Activated CD8-positive, alpha-beta T cell treated with anti-CD3 and anti-CD28 coated beads, Interleukin-2, amount 10 ng/mL, durations not matched to agents 7 days and 5 days (primary cell): ENCODE measurements at regions not wholly inside any gene's neighbourhood (a gene's known extent, or its start where the extent isn't known, plus 50 kb on each side); places are given as distances from the start of the nearest gene placed in this dataset.

Source experiments
- ATAC-seq: fragments of 150-1000 bp; cut with Tn5 transposase; one replicate; pipeline ENCODE4 v1.10.0; 2021; ENCODE audit warnings: moderate library complexity
- CTCF ChIA-PET: fragments of 350-600 bp; sonication (Branson Sonifier 250); formaldehyde crosslinking; loops from one replicate; lab custom pipeline; 2021; ENCODE audit warnings: antibody characterized with exemption; lab: Charles Lee
- POLR2A ChIA-PET: fragments of 350-600 bp; sonication (Branson Sonifier 250); formaldehyde crosslinking; loops from one replicate; lab custom pipeline; 2021; ENCODE audit warnings: antibody characterized with exemption; lab: Charles Lee
- DNase-seq: peaks from one replicate; pipeline ENCODE4 v3.0.0-alpha.2; 2020
- H3K27ac Mint-ChIP-seq: one replicate; pipeline ENCODE4 v1.8.0; 2021; ENCODE audit warnings: mild to moderate bottlenecking, mixed read lengths
- H3K27me3 Mint-ChIP-seq: one replicate; pipeline ENCODE4 v1.8.0; 2021; ENCODE audit warnings: low read depth, mixed read lengths
- H3K36me3 Mint-ChIP-seq: one replicate; pipeline ENCODE4 v1.8.0; 2021; ENCODE audit warnings: low read depth, mixed read lengths
- H3K4me1 Mint-ChIP-seq: one replicate; pipeline ENCODE4 v1.8.0; 2021; ENCODE audit warnings: low read depth, mixed read lengths
- H3K4me3 Mint-ChIP-seq: one replicate; pipeline ENCODE4 v1.8.0; 2021; ENCODE audit warnings: mild to moderate bottlenecking, mixed read lengths
- H3K9me3 Mint-ChIP-seq: one replicate; pipeline ENCODE4 v1.8.0; 2022; ENCODE audit warnings: mixed read lengths; ENCODE audit not compliant: insufficient read depth

DNA sequence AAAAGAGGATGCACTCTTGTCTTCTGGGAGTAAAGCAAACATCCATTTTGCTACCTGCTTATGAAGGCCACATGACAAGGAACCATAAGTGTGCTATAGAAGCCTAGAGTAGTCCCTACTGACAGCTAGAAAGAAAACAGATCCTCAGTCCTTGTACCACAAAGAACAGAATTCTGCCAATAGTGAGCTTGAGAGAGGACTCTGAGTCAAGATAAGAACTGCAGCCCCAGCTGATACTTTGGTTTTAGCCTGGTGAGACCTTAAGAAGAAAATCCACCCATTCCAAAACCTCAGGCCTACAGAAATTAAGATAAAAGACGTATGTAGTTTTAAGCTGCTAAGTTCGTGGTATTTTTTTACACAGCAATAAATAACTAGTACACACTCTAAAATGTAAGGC is 914.6 kb downstream of the PCDH19 start:
- Mint-ChIP-seq H3K27me3 (no peaks in the 10 kb centered on the region), H3K4me3 (no peak overlapping the region), H3K36me3 (no peaks in the 10 kb centered on the region), H3K4me1 (no peaks in the 10 kb centered on the region), H3K9me3 (no peaks in the 10 kb centered on the region), H3K27ac (no peak overlapping the region)
- ChIA-PET POLR2A (interaction anchor here (0.5 kb wide), 1 partner anchor 171 kb away, joined by 3 read pairs; no protein-coding TSS in a partner anchor), CTCF (no interaction called here)
- DNase-seq (no peak), ATAC-seq (no peak)

DNA sequence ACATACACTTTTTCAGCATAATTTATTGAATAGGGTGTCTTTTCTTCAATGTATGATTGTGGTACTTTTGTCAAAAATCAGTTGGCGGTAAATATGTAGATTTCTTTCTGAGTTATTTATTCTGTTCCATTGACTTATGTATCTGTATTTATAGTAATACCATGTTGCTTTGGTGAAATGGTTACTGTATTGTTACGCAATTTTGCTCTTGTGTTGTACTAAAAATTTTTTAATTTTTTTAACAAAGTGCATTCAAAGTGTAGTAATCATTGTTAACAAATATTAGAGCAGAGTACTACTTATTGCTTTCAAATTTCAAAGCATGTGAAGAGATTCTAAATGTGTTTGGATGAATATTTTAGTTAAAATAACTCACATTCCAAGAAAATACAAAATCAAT is 915.4 kb downstream of the PCDH19 start:
- H3K27me3 Mint-ChIP-seq = no peaks in the 10 kb centered on the region
- H3K4me3 Mint-ChIP-seq = no peak overlapping the region
- no peaks in the 10 kb centered on the region for H3K9me3 Mint-ChIP-seq
- CTCF ChIA-PET = no interaction called here
- H3K27ac Mint-ChIP-seq = no peak overlapping the region
- no peak for ATAC-seq
- no peaks in the 10 kb centered on the region for H3K36me3 Mint-ChIP-seq
- POLR2A ChIA-PET = no interaction called here
- DNase-seq = no peak
- H3K4me1 Mint-ChIP-seq = no peaks in the 10 kb centered on the region

DNA sequence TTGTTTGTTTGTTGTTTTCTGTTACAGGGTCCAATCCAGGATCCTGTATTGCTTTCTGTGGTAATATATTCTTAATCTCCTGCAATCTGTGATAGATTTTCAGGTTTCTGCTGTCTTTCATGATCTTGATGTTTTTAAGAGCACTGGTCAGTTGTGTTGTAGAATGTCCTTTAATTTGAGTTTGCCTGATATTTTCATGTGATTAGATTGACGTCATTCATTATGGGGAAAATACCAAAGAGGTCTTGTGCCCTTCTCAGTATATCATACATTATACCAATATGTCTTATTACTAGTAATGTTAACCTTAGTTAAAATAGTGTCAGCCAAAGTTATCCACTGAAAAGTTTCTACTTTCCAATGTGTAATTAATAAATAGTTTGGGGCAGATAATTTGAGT is 929.3 kb downstream of the PCDH19 start:
- no peaks in the 10 kb centered on the region for H3K9me3 Mint-ChIP-seq
- DNase-seq (no peak), ATAC-seq (no peak)
- no peak overlapping the region for H3K27ac Mint-ChIP-seq
- no peaks in the 10 kb centered on the region for H3K27me3 Mint-ChIP-seq
- POLR2A ChIA-PET = no interaction called here
- H3K4me1 Mint-ChIP-seq = no peaks in the 10 kb centered on the region
- no peak overlapping the region for H3K4me3 Mint-ChIP-seq
- CTCF ChIA-PET = no interaction called here
- H3K36me3 Mint-ChIP-seq = no peaks in the 10 kb centered on the region

- ChIA-PET CTCF (no interaction called here), POLR2A (no interaction called here)
- Mint-ChIP-seq H3K27ac (no peak overlapping the region), H3K36me3 (no peaks in the 10 kb centered on the region), H3K27me3 (no peaks in the 10 kb centered on the region), H3K4me3 (no peak overlapping the region), H3K4me1 (no peaks in the 10 kb centered on the region), H3K9me3 (no peaks in the 10 kb centered on the region)
- DNase-seq (no peak), ATAC-seq (no peak)
Measured at GRCh38 chrX:99469439-99469838, 940.6 kb downstream of the PCDH19 start.

DNA sequence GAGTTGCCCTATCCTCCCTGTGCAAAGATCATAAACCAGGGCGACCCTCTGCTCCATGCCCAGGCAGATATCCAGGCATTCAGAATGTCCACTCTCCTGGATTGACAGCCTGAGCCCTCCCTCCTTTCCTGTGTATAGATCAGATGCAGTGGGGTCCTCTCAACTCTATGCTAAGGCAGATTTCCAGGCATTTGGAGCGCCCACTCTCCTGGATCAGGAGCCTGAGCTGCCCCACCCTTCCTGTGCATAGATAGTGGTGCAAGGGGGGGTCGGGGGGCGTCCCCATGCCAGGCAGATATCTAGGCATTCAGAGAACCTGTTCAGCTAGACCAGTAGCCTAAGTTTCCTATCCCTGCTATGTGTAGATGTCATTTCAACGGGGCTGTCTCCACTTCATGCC is 941.1 kb downstream of the PCDH19 start:
- POLR2A ChIA-PET = no interaction called here

GRCh38 chrX:99461223-99461622 is 948.9 kb downstream of the PCDH19 start:
- H3K27me3 Mint-ChIP-seq = no peaks in the 10 kb centered on the region
- H3K27ac Mint-ChIP-seq = no peak overlapping the region
- no peaks in the 10 kb centered on the region for H3K4me1 Mint-ChIP-seq
- DNase-seq = no peak
- POLR2A ChIA-PET = no interaction called here
- no peak overlapping the region for H3K4me3 Mint-ChIP-seq
- no peaks in the 10 kb centered on the region for H3K36me3 Mint-ChIP-seq
- CTCF ChIA-PET = no interaction called here
- no peaks in the 10 kb centered on the region for H3K9me3 Mint-ChIP-seq
- no peak for ATAC-seq

More for the DNA sequence above, 941.1 kb downstream of the PCDH19 start:
- H3K36me3 Mint-ChIP-seq = no peaks in the 10 kb centered on the region
- no peak overlapping the region for H3K27ac Mint-ChIP-seq
- H3K9me3 Mint-ChIP-seq = no peaks in the 10 kb centered on the region
- H3K27me3 Mint-ChIP-seq = no peaks in the 10 kb centered on the region
- no peak overlapping the region for H3K4me3 Mint-ChIP-seq
- ATAC-seq (no peak), DNase-seq (no peak)
- no peaks in the 10 kb centered on the region for H3K4me1 Mint-ChIP-seq
- CTCF ChIA-PET = no interaction called here

DNA sequence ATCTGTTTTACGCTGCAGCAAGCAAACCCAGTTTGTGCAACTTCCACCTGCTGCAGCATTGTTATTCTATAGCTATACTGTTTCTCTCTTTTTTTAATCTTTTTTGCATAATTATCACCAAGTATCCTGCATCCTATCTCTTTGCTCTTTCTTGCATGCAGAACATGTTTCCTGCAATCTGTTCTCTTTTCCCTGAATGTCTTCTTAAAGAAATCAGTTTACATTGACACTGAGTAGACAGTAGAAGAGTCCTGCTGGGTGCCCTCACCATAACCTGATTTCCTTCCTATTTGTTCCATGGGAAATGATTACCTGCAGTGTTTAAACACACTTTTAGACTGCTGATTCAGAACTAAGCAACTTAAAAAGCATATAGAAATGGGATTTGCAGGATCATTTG is 964.7 kb downstream of the PCDH19 start:
- H3K27ac Mint-ChIP-seq = no peak overlapping the region
- no peaks in the 10 kb centered on the region for H3K9me3 Mint-ChIP-seq
- ChIA-PET CTCF (no interaction called here), POLR2A (no interaction called here)
- no peak overlapping the region for H3K4me3 Mint-ChIP-seq
- H3K27me3 Mint-ChIP-seq = no peaks in the 10 kb centered on the region
- no peaks in the 10 kb centered on the region for H3K36me3 Mint-ChIP-seq
- no peak for DNase-seq
- H3K4me1 Mint-ChIP-seq = no peaks in the 10 kb centered on the region
- no peak for ATAC-seq

- DNase-seq (no peak), ATAC-seq (no peak)
- no peak overlapping the region for H3K4me3 Mint-ChIP-seq
- ChIA-PET CTCF (no interaction called here), POLR2A (no interaction called here)
- H3K27ac Mint-ChIP-seq = no peak overlapping the region
- no peaks in the 10 kb centered on the region for H3K27me3 Mint-ChIP-seq
- H3K4me1 Mint-ChIP-seq = no peaks in the 10 kb centered on the region
- H3K9me3 Mint-ChIP-seq = no peaks in the 10 kb centered on the region
- H3K36me3 Mint-ChIP-seq = no peaks in the 10 kb centered on the region
Measured at GRCh38 chrX:99421796-99422195, 988.3 kb downstream of the PCDH19 start.

DNA sequence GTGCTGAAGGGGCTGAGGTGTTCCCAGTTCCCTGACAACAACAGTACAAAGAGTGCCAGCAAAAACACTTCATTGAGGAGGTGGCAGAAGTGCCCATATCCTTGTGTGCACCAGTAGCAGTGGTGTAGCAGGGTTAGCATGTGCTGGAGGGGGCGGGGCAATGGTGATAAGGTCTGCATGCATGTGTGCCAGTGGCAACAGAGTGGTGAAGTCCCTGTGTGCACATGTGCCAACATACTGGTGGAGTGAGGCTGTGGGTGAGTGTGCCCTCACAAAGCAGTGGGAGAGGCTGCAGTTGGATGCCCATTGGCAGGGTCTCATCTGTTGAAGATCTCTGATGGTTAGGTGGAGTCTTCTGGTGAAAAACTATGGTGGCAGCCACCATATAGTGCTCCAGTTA is 994.6 kb downstream of the PCDH19 start:
- H3K4me1 Mint-ChIP-seq = no peaks in the 10 kb centered on the region
- ATAC-seq (no peak), DNase-seq (no peak)
- H3K4me3 Mint-ChIP-seq = no peak overlapping the region
- H3K36me3 Mint-ChIP-seq = no peaks in the 10 kb centered on the region
- CTCF ChIA-PET = no interaction called here
- no peaks in the 10 kb centered on the region for H3K27me3 Mint-ChIP-seq
- H3K9me3 Mint-ChIP-seq = no peaks in the 10 kb centered on the region
- H3K27ac Mint-ChIP-seq = no peak overlapping the region
- POLR2A ChIA-PET = no interaction called here

GRCh38 chrX:99413317-99413716 is 996.8 kb downstream of the PCDH19 start:
- no peaks in the 10 kb centered on the region for H3K27me3 Mint-ChIP-seq
- H3K36me3 Mint-ChIP-seq = no peaks in the 10 kb centered on the region
- no peak for ATAC-seq
- no peaks in the 10 kb centered on the region for H3K4me1 Mint-ChIP-seq
- DNase-seq = no peak
- ChIA-PET CTCF (no interaction called here), POLR2A (no interaction called here)
- H3K9me3 Mint-ChIP-seq = no peaks in the 10 kb centered on the region
- H3K27ac Mint-ChIP-seq = no peak overlapping the region
- no peak overlapping the region for H3K4me3 Mint-ChIP-seq

DNA sequence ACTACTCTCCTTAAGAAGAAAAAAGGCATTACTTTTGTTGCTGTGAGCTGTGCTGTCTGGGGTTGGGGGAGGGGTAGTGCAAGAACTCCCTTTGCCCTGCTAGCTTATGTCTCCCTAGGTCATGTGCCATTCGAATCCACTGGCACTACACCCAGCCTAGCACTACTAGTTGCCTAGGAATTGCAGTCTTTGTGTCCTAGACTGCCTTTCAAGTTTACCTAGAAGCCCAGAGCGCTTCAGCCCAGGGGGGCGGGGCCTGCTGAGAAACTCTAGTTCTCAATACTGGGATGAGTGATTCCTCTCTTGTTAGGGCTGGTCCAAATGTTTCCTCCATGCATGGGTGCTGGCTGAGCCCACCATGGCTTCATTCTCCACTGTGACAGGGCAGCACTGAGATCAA is 1011.5 kb downstream of the PCDH19 start:
- ATAC-seq (no peak), DNase-seq (no peak)
- CTCF ChIA-PET = no interaction called here
- H3K36me3 Mint-ChIP-seq = no peaks in the 10 kb centered on the region
- no peaks in the 10 kb centered on the region for H3K4me1 Mint-ChIP-seq
- H3K4me3 Mint-ChIP-seq = no peak overlapping the region
- H3K27ac Mint-ChIP-seq = no peak overlapping the region
- H3K27me3 Mint-ChIP-seq = no peaks in the 10 kb centered on the region
- no peaks in the 10 kb centered on the region for H3K9me3 Mint-ChIP-seq
- POLR2A ChIA-PET = no interaction called here

DNA sequence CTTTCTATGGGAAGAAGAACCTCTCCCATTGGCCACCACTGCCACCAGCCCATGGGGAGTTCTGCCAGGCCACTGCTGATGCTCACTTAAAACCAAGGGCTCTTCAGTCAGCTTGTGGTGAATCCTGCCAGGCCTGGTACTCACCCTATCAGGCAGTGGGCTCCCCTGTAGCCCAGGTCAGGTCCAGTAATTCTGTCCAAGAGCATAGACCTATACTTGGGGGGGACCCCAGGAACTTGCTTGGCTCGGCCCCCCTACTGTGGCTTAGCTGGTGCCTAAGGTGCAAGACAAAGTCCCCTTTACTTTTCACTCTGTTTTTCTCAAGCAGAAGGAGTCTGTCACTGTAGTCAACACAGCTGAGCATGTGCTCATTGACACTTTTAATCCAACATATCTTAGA is 1012.2 kb downstream of the PCDH19 start:
- ATAC-seq (no peak), DNase-seq (no peak)
- POLR2A ChIA-PET = no interaction called here
- Mint-ChIP-seq H3K36me3 (no peaks in the 10 kb centered on the region), H3K4me1 (no peaks in the 10 kb centered on the region), H3K27ac (no peak overlapping the region), H3K27me3 (no peaks in the 10 kb centered on the region), H3K9me3 (no peaks in the 10 kb centered on the region), H3K4me3 (no peak overlapping the region)
- CTCF ChIA-PET = no interaction called here

DNA sequence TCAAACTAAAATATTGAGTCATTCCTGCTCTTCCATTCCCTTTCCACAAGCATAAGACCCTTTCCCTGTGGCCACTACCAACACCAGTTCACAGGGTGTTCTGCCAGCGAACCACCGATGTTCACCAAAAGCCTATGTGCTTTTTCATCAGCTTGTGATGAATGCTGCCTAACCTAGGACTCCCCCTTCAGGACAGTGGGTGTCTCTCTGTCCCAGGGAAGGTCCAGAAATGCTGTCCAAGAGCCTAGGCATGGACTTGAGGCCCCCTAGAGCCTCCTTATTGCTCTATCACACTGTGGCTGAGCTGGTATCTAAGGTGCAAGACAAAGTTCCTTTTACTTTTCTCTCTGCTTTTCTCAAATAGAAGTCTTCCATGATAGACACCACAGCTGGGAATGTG is 1015.6 kb downstream of the PCDH19 start:
- ChIA-PET CTCF (no interaction called here), POLR2A (no interaction called here)
- no peaks in the 10 kb centered on the region for H3K27me3 Mint-ChIP-seq
- H3K36me3 Mint-ChIP-seq = no peaks in the 10 kb centered on the region
- ATAC-seq = no peak
- no peak overlapping the region for H3K4me3 Mint-ChIP-seq
- no peak for DNase-seq
- no peak overlapping the region for H3K27ac Mint-ChIP-seq
- H3K4me1 Mint-ChIP-seq = no peaks in the 10 kb centered on the region
- peaks cover 6% of the 10 kb centered on the region for H3K9me3 Mint-ChIP-seq
